ENCODE measurements at regions not wholly inside any gene's neighbourhood (a gene's known extent, or its start where the extent isn't known, plus 50 kb on each side); places are given as distances from the start of the nearest gene placed in this dataset.
"Not testable (repeated sequence)": the region's sequence is repeated elsewhere in the genome, so short reads cannot be mapped to it uniquely, and the experiment has no call there.

GRCh38 chr14:30330445-30330844, 228.5 kb upstream of the G2E3 start:
- DNase-seq, result peak; percentile 3

- no peak for DNase-seq
These were observed 227.9 kb upstream of the G2E3 start for GRCh38 chr14:30331030-30331429.

- no peak for DNase-seq
These were observed 226.6 kb upstream of the G2E3 start for GRCh38 chr14:30332374-30332773.

- DNase-seq, result no peak
These were observed 225.0 kb upstream of the G2E3 start for GRCh38 chr14:30333934-30334333.

- no peak for DNase-seq
These were observed 221.5 kb upstream of the G2E3 start for GRCh38 chr14:30337456-30337855.

- no peak for DNase-seq
These were observed 219.6 kb upstream of the G2E3 start for GRCh38 chr14:30339311-30339901.

GRCh38 chr14:30340495-30340894, 218.5 kb upstream of the G2E3 start:
- no peak for DNase-seq

- no peak for DNase-seq
These were observed 213.4 kb upstream of the G2E3 start for GRCh38 chr14:30345511-30345910.

GRCh38 chr14:30348445-30348844, 210.5 kb upstream of the G2E3 start:
- no peak for DNase-seq

GRCh38 chr14:30349520-30349919, 209.4 kb upstream of the G2E3 start:
- DNase-seq, result no peak

GRCh38 chr14:30354439-30354838, 204.5 kb upstream of the G2E3 start:
- no peak for DNase-seq

GRCh38 chr14:30355431-30355913, 203.5 kb upstream of the G2E3 start:
- DNase-seq, result no peak

GRCh38 chr14:30356438-30357202, 202.3 kb upstream of the G2E3 start:
- no peak for DNase-seq

- no peak for DNase-seq
These were observed 201.2 kb upstream of the G2E3 start for GRCh38 chr14:30357791-30358190.

- DNase-seq, result no peak
These were observed 196.4 kb upstream of the G2E3 start for GRCh38 chr14:30362369-30363218.

GRCh38 chr14:30363219-30363880, 195.6 kb upstream of the G2E3 start:
- DNase-seq, result not testable (repeated sequence)

- no peak for DNase-seq
These were observed 189.3 kb upstream of the G2E3 start for GRCh38 chr14:30369502-30370180.

GRCh38 chr14:30373053-30373452, 185.9 kb upstream of the G2E3 start:
- DNase-seq, result no peak

GRCh38 chr14:30373526-30373925, 185.4 kb upstream of the G2E3 start:
- DNase-seq, result no peak

GRCh38 chr14:30375296-30375892, 183.6 kb upstream of the G2E3 start:
- DNase-seq, result peak; percentile 51

GRCh38 chr14:30381861-30382480, 177.0 kb upstream of the G2E3 start:
- DNase-seq, result no peak

- DNase-seq, result no peak
These were observed 173.0 kb upstream of the G2E3 start for GRCh38 chr14:30385925-30386324.
